GM12864 (cell line): ENCODE measurements at regions not wholly inside any gene's neighbourhood (a gene's known extent, or its start where the extent isn't known, plus 50 kb on each side); places are given as distances from the start of the nearest gene placed in this dataset.
"Not testable (repeated sequence)": the region's sequence is repeated elsewhere in the genome, so short reads cannot be mapped to it uniquely, and the experiment has no call there.

Experiments used
- DNase-seq: peaks from one replicate; pipeline ENCODE4 v3.0.0-alpha.2; 2011; ENCODE audit warnings: low read depth
- H3K4me3 ChIP-seq: 2 replicates; pipeline ENCODE4 v1.5.1; 2011; ENCODE audit warnings: mild to moderate bottlenecking, low read depth, low read length, control low read depth
- CTCF ChIP-seq: IDR thresholded peaks from 2 replicates; pipeline ENCODE4 v1.5.1; 2011; ENCODE audit warnings: low read depth, mild to moderate bottlenecking, moderate library complexity, low read length, control low read depth, inconsistent platforms; ENCODE audit errors: missing control alignments

GRCh38 chr13:65217471-65217995 is 2012.6 kb downstream of the PCDH9 start:
- TF ChIP-seq CTCF = no peak
- no peak for DNase-seq

GRCh38 chr13:65202845-65203244 is 2027.3 kb downstream of the PCDH9 start:
- H3K4me3 ChIP-seq, DNase-seq: not testable (repeated sequence)

More at GRCh38 chr13:65217471-65217995, 2012.6 kb downstream of the PCDH9 start:
- no peak overlapping the region for H3K4me3 ChIP-seq

DNA sequence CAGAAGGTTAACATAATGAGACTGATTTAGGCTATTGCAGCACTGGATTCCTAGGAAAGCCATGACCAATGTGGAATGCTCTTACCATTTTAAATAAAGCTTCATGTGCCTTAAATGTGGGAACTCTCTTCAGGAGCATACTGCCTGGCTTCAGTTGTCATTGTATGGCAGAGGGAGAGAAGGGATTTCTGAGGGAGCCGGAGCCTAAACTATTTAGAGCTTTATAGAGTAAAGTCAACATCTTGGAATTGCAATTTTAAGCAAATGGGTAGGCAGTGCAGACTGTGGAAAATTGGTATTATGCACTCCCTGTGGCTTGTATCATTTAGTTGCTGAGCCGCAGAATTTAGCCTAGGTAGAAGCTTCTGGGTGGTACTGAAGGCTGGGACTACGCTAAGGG is 2041.4 kb downstream of the PCDH9 start:
- DNase-seq = no peak
- H3K4me3 ChIP-seq = no peak overlapping the region
- no peak for TF ChIP-seq CTCF

- TF ChIP-seq CTCF = no peak
These were observed 2062.1 kb downstream of the PCDH9 start for GRCh38 chr13:65168026-65168425.

DNA sequence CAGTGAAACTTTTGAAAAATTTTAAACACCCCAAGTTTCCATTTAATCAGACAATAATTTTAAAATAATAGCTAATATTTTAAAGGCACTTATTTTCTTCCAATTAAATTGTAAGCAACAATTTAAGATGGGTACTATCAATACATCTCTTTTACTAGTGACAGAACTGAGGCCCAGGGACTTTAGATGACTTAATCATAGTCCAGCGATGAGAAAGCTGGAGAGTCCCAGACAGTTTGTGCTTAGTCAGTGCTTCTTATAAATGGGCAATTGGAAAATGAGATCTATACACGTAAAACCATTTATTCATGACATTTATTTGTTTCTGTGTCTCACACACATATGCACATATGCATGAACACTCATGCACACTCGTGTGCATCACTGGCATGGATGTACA is 2063.5 kb downstream of the PCDH9 start:
- no peak for DNase-seq
- no peak overlapping the region for H3K4me3 ChIP-seq
- no peak for TF ChIP-seq CTCF

More at GRCh38 chr13:65168026-65168425, 2062.1 kb downstream of the PCDH9 start:
- DNase-seq = no peak
- H3K4me3 ChIP-seq = no peak overlapping the region

- TF ChIP-seq CTCF = no peak
- H3K4me3 ChIP-seq = no peak overlapping the region
- DNase-seq = no peak
These were observed 2070.3 kb downstream of the PCDH9 start for GRCh38 chr13:65159803-65160202.

GRCh38 chr13:65155861-65156260 is 2074.3 kb downstream of the PCDH9 start:
- no peak for TF ChIP-seq CTCF
- no peak for DNase-seq

More at GRCh38 chr13:65155861-65156260, 2074.3 kb downstream of the PCDH9 start:
- no peak overlapping the region for H3K4me3 ChIP-seq
